ENCODE measurements at regions not wholly inside any gene's neighbourhood (a gene's known extent, or its start where the extent isn't known, plus 50 kb on each side); places are given as distances from the start of the nearest gene placed in this dataset.

- TF ChIP-seq CTCF (IDR thresholded peaks at IDR 0.05) (no peak), POLR2A (IDR thresholded peaks at IDR 0.05) (no peak)
Measured at GRCh38 chrX:74216421-74216820, 87.6 kb upstream of the ZCCHC13 start.
